ENCODE measurements at regions not wholly inside any gene's neighbourhood (a gene's known extent, or its start where the extent isn't known, plus 50 kb on each side); places are given as distances from the start of the nearest gene placed in this dataset.

GRCh38 chr12:58465418-58465817, 454.9 kb downstream of the LRIG3 start:
- TF ChIP-seq YY1 (IDR thresholded peaks at IDR 0.05; ENCODE audit: insufficient read depth, insufficient read length) (no peak), SUZ12 (IDR thresholded peaks at IDR 0.05; ENCODE audit: extremely low read depth, insufficient read depth, insufficient read length) (no peak)
